ENCODE measurements at regions not wholly inside any gene's neighbourhood (a gene's known extent, or its start where the extent isn't known, plus 50 kb on each side); places are given as distances from the start of the nearest gene placed in this dataset.

DNA sequence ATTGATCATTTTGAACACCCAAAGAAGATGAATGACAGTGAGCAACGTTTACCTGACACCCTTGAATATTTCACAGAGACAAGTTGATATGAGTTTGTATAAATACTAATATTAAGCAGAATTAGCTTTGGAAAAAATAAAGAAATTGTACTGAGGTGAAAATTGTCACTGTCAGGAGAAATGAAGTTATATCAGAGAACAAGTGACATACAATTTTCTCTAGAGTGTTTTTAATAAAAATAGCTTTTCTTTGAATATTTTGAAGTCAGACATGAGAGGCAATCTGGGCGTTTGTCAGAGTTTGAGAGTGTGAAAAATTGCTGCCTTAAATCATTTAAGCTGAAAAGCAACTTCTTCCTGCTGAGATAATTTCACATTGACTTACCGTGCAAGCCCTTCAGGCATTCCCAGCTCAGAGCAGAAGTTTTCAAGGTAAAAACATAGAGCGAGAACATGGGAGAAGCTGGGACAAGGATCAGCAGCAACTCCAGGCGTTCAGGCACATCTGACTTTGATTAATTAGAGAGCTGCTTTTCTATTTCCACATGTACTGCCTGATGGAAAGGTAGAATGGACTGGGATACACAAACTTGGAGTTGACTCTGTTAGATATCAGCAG is 535.9 kb downstream of the TFEC start:
- TF ChIP-seq POLR2A (IDR thresholded peaks at IDR 0.05; ENCODE audit: low read length) (no peak), GATA1 (IDR thresholded peaks at IDR 0.05; ENCODE audit: low read depth, low read length) (no peak)

Data from erythroblast (primary cell).